Suprapubic skin (tissue), 4 donors: ENCODE measurements at regions not wholly inside any gene's neighbourhood (a gene's known extent, or its start where the extent isn't known, plus 50 kb on each side); places are given as distances from the start of the nearest gene placed in this dataset.

Experiments used
- DNase-seq, 2 donors: peaks; one replicate each; pipeline ENCODE4 v3.0.0-alpha.2; 2019; ENCODE audit warnings: low spot score in 2 of 2
- H3K27ac ChIP-seq: fragments of 200-600 bp; sonication (generic); one replicate; pipeline ENCODE4 v1.5.1; 2019
- H3K27me3 ChIP-seq: fragments of 200-600 bp; sonication (generic); one replicate; pipeline ENCODE4 v1.5.1; 2019
- H3K36me3 ChIP-seq: fragments of 200-600 bp; sonication (generic); one replicate; pipeline ENCODE4 v1.5.1; 2019
- H3K4me1 ChIP-seq: fragments of 200-600 bp; sonication (generic); one replicate; pipeline ENCODE4 v1.5.1; 2019
- H3K4me3 ChIP-seq: fragments of 200-600 bp; sonication (generic); one replicate; pipeline ENCODE4 v1.5.1; 2019; ENCODE audit warnings: mild to moderate bottlenecking
- H3K9me3 ChIP-seq: fragments of 200-600 bp; sonication (generic); one replicate; pipeline ENCODE4 v1.5.1; 2019
- CTCF ChIP-seq, 2 donors: fragments of 200-600 bp in 1 of 2; fragments of 450-650 bp in 1 of 2; sonication (generic) in 1 of 2; IDR thresholded peaks; one replicate each; pipeline ENCODE4 v1.5.1; 2016 to 2019; ENCODE audit warnings: antibody characterized with exemption in 2 of 2, mild to moderate bottlenecking in 1 of 2, moderate library complexity in 1 of 2
- EP300 ChIP-seq: sonication (generic); formaldehyde crosslinking; IDR thresholded peaks from one replicate; pipeline ENCODE4 v1.6.1; 2017; ENCODE audit warnings: antibody characterized with exemption
- POLR2A ChIP-seq, 2 donors: fragments of 450-650 bp; IDR thresholded peaks; one replicate each; pipeline ENCODE4 v1.6.1; 2017; ENCODE audit warnings: antibody characterized with exemption in 2 of 2, mild to moderate bottlenecking in 2 of 2, moderate library complexity in 2 of 2
- POLR2AphosphoS5 ChIP-seq, 3 donors: sonication (generic); formaldehyde crosslinking; IDR thresholded peaks; one replicate each; pipeline ENCODE4 v1.6.1; 2017; ENCODE audit warnings: antibody characterized with exemption in 3 of 3
- WGBS: methylation state at CpG from one replicate; pipeline ENCODE4 v1.1.5; 2018; 5-methylcytosine and 5-hydroxymethylcytosine counted together

GRCh38 chrX:80290834-80291233, 129.4 kb upstream of the TENT5D start:
- Histone ChIP-seq H3K4me3 (no peak overlapping the region), H3K27me3 (no peaks in the 10 kb centered on the region), H3K4me1 (no peaks in the 10 kb centered on the region), H3K36me3 (no peaks in the 10 kb centered on the region), H3K9me3 (no peaks in the 10 kb centered on the region), H3K27ac (no peak overlapping the region)
- no peak for DNase-seq
- TF ChIP-seq EP300 (no peak), POLR2AphosphoS5 (IDR thresholded peaks at IDR 0.05) (no peak), CTCF (IDR thresholded peaks at IDR 0.05) (no peak), POLR2A (IDR thresholded peaks at IDR 0.05) (no peak)

GRCh38 chrX:80293354-80293753, 126.9 kb upstream of the TENT5D start:
- no peak for DNase-seq
- TF ChIP-seq CTCF (IDR thresholded peaks at IDR 0.05): no peak
- no peak for TF ChIP-seq EP300
- no peak for TF ChIP-seq POLR2AphosphoS5 (IDR thresholded peaks at IDR 0.05)
- TF ChIP-seq POLR2A (IDR thresholded peaks at IDR 0.05): no peak
- Histone ChIP-seq H3K27me3 (no peaks in the 10 kb centered on the region), H3K4me1 (no peaks in the 10 kb centered on the region), H3K9me3 (no peaks in the 10 kb centered on the region), H3K27ac (no peak overlapping the region), H3K36me3 (no peaks in the 10 kb centered on the region), H3K4me3 (no peak overlapping the region)
- WGBS: 83% methylated on average over 1 of the region's 1 CpG

- DNase-seq: no peak
- no peaks in the 10 kb centered on the region for H3K36me3 ChIP-seq
- H3K27me3 ChIP-seq: no peaks in the 10 kb centered on the region
- no peak overlapping the region for H3K4me3 ChIP-seq
- no CpG with 5 or more reads among the region's 1 CpG for WGBS
- H3K4me1 ChIP-seq: no peaks in the 10 kb centered on the region
- no peaks in the 10 kb centered on the region for H3K9me3 ChIP-seq
- H3K27ac ChIP-seq: no peak overlapping the region
- TF ChIP-seq EP300: no peak
- TF ChIP-seq POLR2A (IDR thresholded peaks at IDR 0.05): no peak
- no peak for TF ChIP-seq CTCF (IDR thresholded peaks at IDR 0.05)
- no peak for TF ChIP-seq POLR2AphosphoS5 (IDR thresholded peaks at IDR 0.05)
Measured at GRCh38 chrX:80306007-80306406, 114.2 kb upstream of the TENT5D start.

- DNase-seq: no peak
Measured at GRCh38 chrX:80312448-80312847, 107.8 kb upstream of the TENT5D start.

GRCh38 chrX:80316526-80316925, 103.7 kb upstream of the TENT5D start:
- Histone ChIP-seq H3K4me3 (no peak overlapping the region), H3K36me3 (no peaks in the 10 kb centered on the region), H3K4me1 (no peaks in the 10 kb centered on the region), H3K27me3 (no peaks in the 10 kb centered on the region), H3K9me3 (no peaks in the 10 kb centered on the region), H3K27ac (no peak overlapping the region)
- TF ChIP-seq POLR2AphosphoS5 (IDR thresholded peaks at IDR 0.05) (no peak), EP300 (no peak), POLR2A (IDR thresholded peaks at IDR 0.05) (no peak), CTCF (IDR thresholded peaks at IDR 0.05) (no peak)
- 63% methylated on average over 1 of the region's 1 CpG for WGBS
- DNase-seq: no peak

More at GRCh38 chrX:80312448-80312847, 107.8 kb upstream of the TENT5D start:
- 66% methylated on average over 3 of the region's 3 CpGs for WGBS
- Histone ChIP-seq H3K4me3 (no peak overlapping the region), H3K27ac (no peak overlapping the region), H3K27me3 (no peaks in the 10 kb centered on the region), H3K36me3 (no peaks in the 10 kb centered on the region), H3K9me3 (no peaks in the 10 kb centered on the region), H3K4me1 (no peaks in the 10 kb centered on the region)
- TF ChIP-seq POLR2AphosphoS5 (IDR thresholded peaks at IDR 0.05): no peak
- no peak for TF ChIP-seq POLR2A (IDR thresholded peaks at IDR 0.05)
- no peak for TF ChIP-seq EP300
- TF ChIP-seq CTCF (IDR thresholded peaks at IDR 0.05): no peak
